K562 (cell line): ENCODE measurements at regions not wholly inside any gene's neighbourhood (a gene's known extent, or its start where the extent isn't known, plus 50 kb on each side); places are given as distances from the start of the nearest gene placed in this dataset.

Experiments used
- ATAC-seq: fragments of 200-7000 bp; cut with Tn5 transposase; 3 replicates; pipeline ENCODE4 v1.9.1; 2020; ENCODE audit warnings: moderate library complexity
- BruUV-seq: library from RNA; stranded (reverse); fragments of 400-500 nt; replicated peaks from 2 replicates; lab custom pipeline; 2021; lab: Mats Ljungman, UMichigan
- CTCF ChIA-PET: fragments of 300-600 bp; formaldehyde crosslinking; extraction: SDS; loops from one replicate; lab custom pipeline; 2021; ENCODE audit warnings: low intra/inter-chr PET ratio; lab: Yijun Ruan, JAX
- POLR2A ChIA-PET: fragments of 300-600, 350-650 bp; sonication (Branson Sonifier 250); formaldehyde crosslinking; extraction: SDS; loops from one replicate; lab custom pipeline; 2021; ENCODE audit warnings: antibody characterized with exemption, inconsistent platforms; lab: Yijun Ruan, JAX
- DNase-seq, 4 experiments: peaks; one replicate each; pipeline versions ENCODE4 v3.0.0 to v3.0.0-alpha.2; 2011 to 2018; ENCODE audit warnings: low spot score in 3 of 4, mixed read lengths in 3 of 4; ENCODE audit errors: extremely low read depth in 1 of 4
- FAIRE-seq: peaks from 2 replicates; lab custom pipeline; 2011; peaks lifted over from hg19 to GRCh38; lab: Jason Lieb, UNC
- H2AFZ ChIP-seq: 2 replicates; pipeline ENCODE4 v1.6.0; 2011; ENCODE audit warnings: low read depth, low read length, control low read depth, inconsistent platforms
- H3K27ac ChIP-seq: fragments of 200-600 bp; 3 replicates; pipeline ENCODE4 v1.8.0; 2011; ENCODE audit warnings: low read depth, mild to moderate bottlenecking, control low read depth, inconsistent platforms, low read length, moderate library complexity, mixed read lengths; ENCODE audit errors: extremely low read depth
- H3K27me3 ChIP-seq, 2 experiments: fragments of 300-600 bp in 1 of 2; 2 replicates in 1 of 2; 3 replicates in 1 of 2; pipeline versions ENCODE4 v1.6.0 to v1.8.0; 2011; ENCODE audit warnings: inconsistent platforms in 2 of 2, low read length in 2 of 2, mild to moderate bottlenecking in 1 of 2, mixed read lengths in 1 of 2, moderate library complexity in 1 of 2; ENCODE audit not compliant: control insufficient read depth in 2 of 2, insufficient read depth in 2 of 2
- H3K36me3 ChIP-seq: fragments of 300-600 bp; 3 replicates; pipeline ENCODE4 v1.8.0; 2011; ENCODE audit warnings: mild to moderate bottlenecking, low read length, inconsistent platforms; ENCODE audit not compliant: control insufficient read depth, insufficient read depth
- H3K4me1 ChIP-seq, 2 experiments: fragments of 200-600 bp in 1 of 2; replicated peaks in 1 of 2; 2 replicates in 1 of 2; 3 replicates in 1 of 2; pipeline versions ENCODE4 v1.5.1 to v1.8.0; 2011; ENCODE audit warnings: inconsistent platforms in 2 of 2, low read length in 2 of 2, mild to moderate bottlenecking in 1 of 2, mixed read lengths in 1 of 2, moderate library complexity in 1 of 2; ENCODE audit not compliant: control insufficient read depth in 2 of 2, insufficient read depth in 2 of 2
- H3K4me2 ChIP-seq: 2 replicates; pipeline ENCODE4 v1.6.1; 2011; ENCODE audit warnings: low read length, control low read depth, inconsistent platforms, mixed read lengths; ENCODE audit not compliant: insufficient read depth
- H3K4me3 ChIP-seq: fragments of 200-600 bp; sonication (generic), shearing (Covaris generic); 2 replicates; pipeline ENCODE4 v1.5.1; 2016; ENCODE audit warnings: control low read depth, inconsistent platforms
- H3K79me2 ChIP-seq: fragments of 200-600 bp; 3 replicates; pipeline ENCODE4 v1.8.0; 2011; ENCODE audit warnings: low read length, inconsistent platforms; ENCODE audit not compliant: control insufficient read depth, insufficient read depth
- H3K9ac ChIP-seq, 2 experiments: 2 replicates each; pipeline versions ENCODE4 v1.6.0 to v1.6.1; 2011; ENCODE audit warnings: low read depth in 2 of 2, low read length in 2 of 2, control low read depth in 1 of 2, inconsistent platforms in 1 of 2, mild to moderate bottlenecking in 1 of 2, mixed read lengths in 1 of 2; ENCODE audit not compliant: insufficient read depth in 1 of 2
- H3K9me1 ChIP-seq: one replicate; pipeline ENCODE4 v1.6.0; 2011; ENCODE audit warnings: inconsistent platforms, mild to moderate bottlenecking, low read length, moderate library complexity; ENCODE audit not compliant: control insufficient read depth, insufficient read depth
- H3K9me3 ChIP-seq: replicated peaks from 2 replicates; pipeline ENCODE4 v1.5.1; 2011; ENCODE audit warnings: low read depth, low read length, inconsistent platforms; ENCODE audit not compliant: control insufficient read depth, insufficient read depth
- H4K20me1 ChIP-seq: replicated peaks from 2 replicates; pipeline ENCODE4 v1.6.1; 2011; ENCODE audit warnings: low read length, inconsistent platforms, mixed read lengths; ENCODE audit not compliant: control insufficient read depth, insufficient read depth
- BDP1 ChIP-seq: IDR thresholded peaks from 3 replicates; pipeline ENCODE4 v1.6.1; 2011; ENCODE audit not compliant: insufficient read length, insufficient read depth
- CEBPB ChIP-seq: fragments of 450-650 bp; IDR thresholded peaks from 2 replicates; pipeline ENCODE4 v1.6.1; 2016; ENCODE audit warnings: missing genetic modification characterization, missing compliant biosample characterization
- DNMT1 ChIP-seq: fragments of 450-650 bp; IDR thresholded peaks from 2 replicates; pipeline ENCODE4 v1.6.1; 2016; ENCODE audit warnings: antibody characterized with exemption, mild to moderate bottlenecking
- ETS2 ChIP-seq: IDR thresholded peaks from 2 replicates; pipeline ENCODE4 v1.6.1; 2016; ENCODE audit warnings: borderline replicate concordance, missing genetic modification characterization, mild to moderate bottlenecking, moderate library complexity, missing compliant biosample characterization; ENCODE audit not compliant: poor library complexity, severe bottlenecking
- GABPA ChIP-seq: fragments of 200-800 bp; sonication (Bioruptor generic); conservative IDR thresholded peaks from 2 replicates; pipeline ENCODE4 v1.6.1; 2016; ENCODE audit warnings: low read depth, missing genetic modification characterization, missing compliant biosample characterization
- L3MBTL2 ChIP-seq: fragments of 450-650 bp; IDR thresholded peaks from 2 replicates; pipeline ENCODE4 v1.6.1; 2016; ENCODE audit warnings: mild to moderate bottlenecking, moderate library complexity
- ZNF512 ChIP-seq: IDR thresholded peaks from 2 replicates; pipeline ENCODE4 v1.6.1; 2016; ENCODE audit warnings: missing genetic modification characterization, missing compliant biosample characterization
- ZNF76 ChIP-seq: fragments of 250-450 bp; sonication (Bioruptor Pico); IDR thresholded peaks from 2 replicates; pipeline ENCODE4 v1.4.0; 2020; ENCODE audit warnings: mild to moderate bottlenecking, moderate library complexity, borderline replicate concordance
- ZSCAN32 ChIP-seq: fragments of 450-650 bp; formaldehyde crosslinking; IDR thresholded peaks from 2 replicates; pipeline ENCODE4 v1.4.0; 2020; ENCODE audit warnings: mild to moderate bottlenecking, moderate library complexity
- WGBS: fragments of 100-300 bp; shearing (Covaris generic); methylation state at CpG from one replicate; pipeline ENCODE4 v1.1.6; 2016; ENCODE audit warnings: low coverage, mixed read lengths; ENCODE audit not compliant: insufficient coverage; ENCODE audit errors: missing lambda C conversion rate; 5-methylcytosine and 5-hydroxymethylcytosine counted together
- in situ Hi-C: fragments of 300-500 bp; cut with MboI; formaldehyde crosslinking; loops from 4 replicates; pipeline ENCODE4 v1.15.0; 2018; ENCODE audit warnings: inconsistent platforms, mixed read lengths
- intact Hi-C: fragments of 100-400 bp; cut with micrococcal nuclease; formaldehyde crosslinking; loops from 2 replicates; pipeline ENCODE4 v1.14.2; 2022

DNA sequence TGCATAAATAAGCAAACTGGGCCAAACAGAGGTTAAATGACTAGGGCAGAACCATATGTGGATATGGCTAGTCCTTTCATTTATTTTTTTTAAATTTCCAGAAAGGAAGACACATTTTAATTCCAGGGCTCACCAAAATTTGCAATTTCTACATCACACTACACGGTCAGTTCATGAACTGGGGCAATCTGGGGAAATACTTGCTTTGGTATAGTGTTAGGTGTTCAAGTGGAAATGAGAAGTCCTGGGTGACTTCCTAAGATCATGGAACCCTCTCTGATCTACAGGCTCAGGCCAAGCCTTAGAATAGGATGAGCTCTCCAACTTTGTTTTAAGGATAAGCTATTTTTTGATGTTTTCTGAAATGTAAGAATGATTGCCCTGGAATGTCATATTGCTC is 128.6 kb upstream of the SPACA1 start (continued):
- no peak for TF ChIP-seq ETS2 (tag)
- no peak for TF ChIP-seq L3MBTL2
- no peak for TF ChIP-seq ZNF512
- no peak for TF ChIP-seq ZSCAN32 (CRISPR knock-in tag)
- TF ChIP-seq GABPA (tag) = no peak
- TF ChIP-seq BDP1 = no peak
- TF ChIP-seq ZNF76 (CRISPR knock-in tag) = no peak
- TF ChIP-seq DNMT1 = no peak

DNA sequence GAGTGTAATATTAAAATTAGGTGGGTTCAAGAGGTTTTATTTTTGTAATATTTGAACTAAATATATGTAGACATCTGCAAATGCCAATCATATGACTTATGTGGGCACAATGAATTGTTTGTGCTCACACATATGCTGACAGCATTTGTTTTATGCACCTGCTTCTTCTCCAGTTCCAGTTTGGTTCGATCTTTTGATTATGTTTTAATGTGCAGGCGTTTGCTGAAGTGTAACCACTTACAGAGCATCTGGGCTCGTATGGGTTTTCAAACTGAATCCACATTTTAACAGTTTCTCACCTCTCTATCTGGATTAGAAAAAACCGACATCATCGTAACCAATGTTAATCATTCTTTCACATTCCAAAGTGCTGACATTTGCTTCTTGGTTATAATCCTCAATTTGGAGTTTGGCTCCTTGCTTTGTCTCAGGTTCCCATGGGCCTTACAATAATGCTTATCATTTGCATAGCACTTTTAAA is 129.1 kb upstream of the SPACA1 start:
- Histone ChIP-seq H4K20me1 (no peaks in the 10 kb centered on the region), H2AFZ (no peak overlapping the region), H3K27ac (no peak overlapping the region), H3K36me3 (no peaks in the 10 kb centered on the region), H3K9me3 (no peaks in the 10 kb centered on the region), H3K79me2 (no peaks in the 10 kb centered on the region), H3K4me3 (no peak overlapping the region), H3K9ac (no peak overlapping the region), H3K27me3 (peaks cover 0 to 4% of the 10 kb centered on the region in 2 experiments; a peak in 1 of 5 replicates), H3K4me2 (no peak overlapping the region), H3K9me1 (no peaks in the 10 kb centered on the region), H3K4me1 (no peaks in the 10 kb centered on the region)
- DNase-seq = no peak
- no TSS peak for BruUV-seq
- 1% methylated on average over 5 of the region's 5 CpGs for WGBS
- TF ChIP-seq CEBPB (tag) = no peak
- intact Hi-C loops (no loop called here), in situ Hi-C loops (no loop called here)
- no peak for FAIRE-seq
- POLR2A ChIA-PET = interaction anchor here (1.0 kb wide), 1 partner anchor 10 kb away, joined by 3 read pairs; no protein-coding TSS in a partner anchor
- no peak for ATAC-seq
- CTCF ChIA-PET = no interaction called here
